DOHH2 (cell line): ENCODE measurements at regions not wholly inside any gene's neighbourhood (a gene's known extent, or its start where the extent isn't known, plus 50 kb on each side); places are given as distances from the start of the nearest gene placed in this dataset.

ENCODE experiments used
- H3F3A ChIP-seq: fragments of 200-600 bp; sonication (generic), shearing (Covaris generic); 2 replicates; pipeline ENCODE4 v1.6.0; 2016; ENCODE audit warnings: antibody characterized with exemption, mild to moderate bottlenecking; ENCODE audit not compliant: control insufficient read depth, insufficient read depth
- H3K27ac ChIP-seq: fragments of 200-600 bp; sonication (generic); 2 replicates; pipeline ENCODE4 v1.5.1; 2014; ENCODE audit warnings: low read depth, mild to moderate bottlenecking, low read length, moderate library complexity
- H3K27me3 ChIP-seq: fragments of 200-600 bp; sonication (generic); 2 replicates; pipeline ENCODE4 v1.6.1; 2014; ENCODE audit warnings: mild to moderate bottlenecking, low read length, mixed read lengths; ENCODE audit not compliant: control insufficient read depth
- H3K36me3 ChIP-seq: fragments of 200-600 bp; sonication (generic); 2 replicates; pipeline ENCODE4 v1.6.1; 2014; ENCODE audit warnings: mild to moderate bottlenecking, low read length, moderate library complexity, mixed read lengths; ENCODE audit not compliant: control insufficient read depth
- H3K4me1 ChIP-seq: fragments of 200-600 bp; sonication (generic); 2 replicates; pipeline ENCODE4 v1.6.1; 2014; ENCODE audit warnings: mild to moderate bottlenecking, low read length, mixed read lengths; ENCODE audit not compliant: control insufficient read depth
- H3K4me2 ChIP-seq: fragments of 200-600 bp; sonication (generic); 2 replicates; pipeline ENCODE4 v1.6.0; 2014; ENCODE audit warnings: mild to moderate bottlenecking, low read length, moderate library complexity
- H3K4me3 ChIP-seq: fragments of 200-600 bp; sonication (generic); 2 replicates; pipeline ENCODE4 v1.5.1; 2014; ENCODE audit warnings: mild to moderate bottlenecking, low read length, mixed read lengths
- H3K79me2 ChIP-seq: fragments of 200-600 bp; sonication (generic); 2 replicates; pipeline ENCODE4 v1.6.1; 2014; ENCODE audit warnings: mild to moderate bottlenecking, low read length, mixed read lengths; ENCODE audit not compliant: control insufficient read depth
- H3K9me2 ChIP-seq: fragments of 200-600 bp; sonication (generic); replicated peaks from 2 replicates; pipeline ENCODE4 v1.6.1; 2014; ENCODE audit warnings: mild to moderate bottlenecking, low read length, mixed read lengths; ENCODE audit not compliant: control insufficient read depth
- H3K9me3 ChIP-seq: fragments of 200-600 bp; sonication (generic); 2 replicates; pipeline ENCODE4 v1.6.1; 2014; ENCODE audit warnings: antibody characterized with exemption, low read length, mixed read lengths; ENCODE audit not compliant: control insufficient read depth, insufficient read depth
- H4K20me1 ChIP-seq: fragments of 200-600 bp; sonication (generic); 2 replicates; pipeline ENCODE4 v1.6.0; 2014; ENCODE audit warnings: low read depth, mild to moderate bottlenecking, antibody characterized with exemption, low read length, moderate library complexity; ENCODE audit not compliant: control insufficient read depth, insufficient read depth
- EZH2phosphoT487 ChIP-seq: fragments of 200-600 bp; sonication (generic); IDR thresholded peaks from 2 replicates; pipeline ENCODE4 v1.6.1; 2017; ENCODE audit warnings: borderline replicate concordance, mild to moderate bottlenecking, antibody characterized with exemption, low read length, moderate library complexity, mixed read lengths
- TF ChIP-seq, protein P1 (sequence below): fragments of 200-600 bp; sonication (generic); IDR thresholded peaks from one replicate; pipeline ENCODE4 v1.5.1; 2014; ENCODE audit warnings: antibody characterized with exemption, mild to moderate bottlenecking, low read depth, low read length; ENCODE audit not compliant: poor library complexity, severe bottlenecking

DNA sequence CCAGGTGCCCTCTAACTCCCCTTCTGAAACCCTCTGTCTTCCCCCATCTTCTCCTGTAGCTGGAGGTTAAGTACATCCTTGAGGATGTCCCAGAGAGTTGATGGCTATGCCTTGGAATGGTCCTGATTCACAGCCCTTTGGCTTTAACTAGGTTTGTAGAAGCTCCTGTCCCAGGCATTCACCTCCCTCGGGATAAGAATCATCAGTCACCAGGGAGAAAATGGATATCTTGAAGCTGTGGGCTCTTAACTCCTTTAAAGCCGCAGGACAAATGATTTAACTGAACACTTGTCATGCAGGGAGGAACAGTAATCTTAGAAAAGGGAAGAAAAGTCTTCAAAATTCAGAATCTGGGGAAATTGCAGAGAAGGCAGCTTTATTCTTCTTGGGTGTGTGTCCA lies 139.9 kb downstream of the PSAT1 start:
- no peak for TF ChIP-seq EZH2phosphoT487
- TF ChIP-seq, protein P1, sequence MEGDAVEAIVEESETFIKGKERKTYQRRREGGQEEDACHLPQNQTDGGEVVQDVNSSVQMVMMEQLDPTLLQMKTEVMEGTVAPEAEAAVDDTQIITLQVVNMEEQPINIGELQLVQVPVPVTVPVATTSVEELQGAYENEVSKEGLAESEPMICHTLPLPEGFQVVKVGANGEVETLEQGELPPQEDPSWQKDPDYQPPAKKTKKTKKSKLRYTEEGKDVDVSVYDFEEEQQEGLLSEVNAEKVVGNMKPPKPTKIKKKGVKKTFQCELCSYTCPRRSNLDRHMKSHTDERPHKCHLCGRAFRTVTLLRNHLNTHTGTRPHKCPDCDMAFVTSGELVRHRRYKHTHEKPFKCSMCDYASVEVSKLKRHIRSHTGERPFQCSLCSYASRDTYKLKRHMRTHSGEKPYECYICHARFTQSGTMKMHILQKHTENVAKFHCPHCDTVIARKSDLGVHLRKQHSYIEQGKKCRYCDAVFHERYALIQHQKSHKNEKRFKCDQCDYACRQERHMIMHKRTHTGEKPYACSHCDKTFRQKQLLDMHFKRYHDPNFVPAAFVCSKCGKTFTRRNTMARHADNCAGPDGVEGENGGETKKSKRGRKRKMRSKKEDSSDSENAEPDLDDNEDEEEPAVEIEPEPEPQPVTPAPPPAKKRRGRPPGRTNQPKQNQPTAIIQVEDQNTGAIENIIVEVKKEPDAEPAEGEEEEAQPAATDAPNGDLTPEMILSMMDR = no peak

DNA sequence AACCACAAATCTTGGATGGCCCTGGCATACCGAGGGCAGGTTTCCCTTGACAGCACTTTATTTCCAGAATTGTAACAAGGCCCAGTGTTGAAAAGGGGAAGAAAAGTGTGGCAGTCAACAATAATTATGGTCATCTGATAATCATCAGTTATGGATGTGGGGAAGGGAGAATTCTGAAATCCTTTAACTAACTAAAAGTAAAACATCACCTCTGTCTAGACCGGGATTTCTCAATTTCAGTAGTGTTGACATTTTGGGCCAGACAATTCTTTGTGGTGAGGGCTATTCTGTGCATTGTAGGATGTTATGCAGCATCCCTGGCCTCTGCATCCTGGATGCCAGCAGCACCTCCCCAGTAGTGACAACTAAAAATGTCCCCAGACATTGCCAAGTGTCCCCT lies 140.4 kb downstream of the PSAT1 start:
- peaks cover 3% of the 10 kb centered on the region; the same call in 1 of the 2 replicates for H3K27me3 ChIP-seq
- no peaks in the 10 kb centered on the region for H3K9me3 ChIP-seq
- H3K36me3 ChIP-seq = no peaks in the 10 kb centered on the region
- no peaks in the 10 kb centered on the region for H3K79me2 ChIP-seq
- H3K4me1 ChIP-seq = no peaks in the 10 kb centered on the region
- H3K9me2 ChIP-seq = no peaks in the 10 kb centered on the region
- no peak overlapping the region for H3K4me3 ChIP-seq
- H3F3A ChIP-seq = no peaks in the 10 kb centered on the region
- H3K4me2 ChIP-seq = no peak overlapping the region
- TF ChIP-seq EZH2phosphoT487 = no peak
- TF ChIP-seq, protein P1 = no peak
- H4K20me1 ChIP-seq = no peaks in the 10 kb centered on the region
- H3K27ac ChIP-seq = no peak overlapping the region

More for the DNA sequence above, 139.9 kb downstream of the PSAT1 start:
- no peak overlapping the region for H3K4me2 ChIP-seq
- H3K9me2 ChIP-seq = no peaks in the 10 kb centered on the region
- H3F3A ChIP-seq = no peaks in the 10 kb centered on the region
- H3K9me3 ChIP-seq = no peaks in the 10 kb centered on the region
- no peaks in the 10 kb centered on the region for H3K79me2 ChIP-seq
- no peak overlapping the region for H3K27ac ChIP-seq
- no peaks in the 10 kb centered on the region for H4K20me1 ChIP-seq
- no peaks in the 10 kb centered on the region for H3K4me1 ChIP-seq
- peaks cover 3% of the 10 kb centered on the region; the same call in 1 of the 2 replicates for H3K27me3 ChIP-seq
- H3K4me3 ChIP-seq = no peak overlapping the region
- H3K36me3 ChIP-seq = no peaks in the 10 kb centered on the region

DNA sequence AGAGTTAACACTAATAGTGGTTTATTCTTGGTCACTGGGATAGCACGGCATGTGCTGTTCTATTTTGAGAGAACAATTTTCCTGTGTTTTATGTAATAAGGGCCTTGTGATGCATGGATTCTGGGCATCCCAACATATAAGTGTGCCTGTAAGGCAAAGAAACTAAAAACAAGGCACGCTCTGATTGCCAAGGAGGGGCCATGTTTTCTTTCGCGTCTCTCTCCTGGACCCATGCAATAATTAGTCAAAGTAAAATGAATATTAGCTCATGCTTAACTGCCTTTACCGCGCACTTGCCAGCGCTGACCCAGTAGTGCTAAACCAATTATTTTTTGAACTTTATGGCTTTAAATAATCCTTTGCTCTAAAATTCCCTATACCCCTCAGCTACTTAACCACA lies 140.9 kb downstream of the PSAT1 start:
- Histone ChIP-seq H3K4me2 (no peak overlapping the region), H3K27ac (no peak overlapping the region), H3K9me3 (no peaks in the 10 kb centered on the region), H3K79me2 (no peaks in the 10 kb centered on the region), H3F3A (no peaks in the 10 kb centered on the region), H3K9me2 (no peaks in the 10 kb centered on the region), H3K27me3 (peaks cover 3% of the 10 kb centered on the region; the same call in 1 of the 2 replicates), H3K36me3 (no peaks in the 10 kb centered on the region), H3K4me1 (no peaks in the 10 kb centered on the region), H4K20me1 (no peaks in the 10 kb centered on the region), H3K4me3 (no peak overlapping the region)
- TF ChIP-seq, protein P1 = no peak
- TF ChIP-seq EZH2phosphoT487 = no peak

DNA sequence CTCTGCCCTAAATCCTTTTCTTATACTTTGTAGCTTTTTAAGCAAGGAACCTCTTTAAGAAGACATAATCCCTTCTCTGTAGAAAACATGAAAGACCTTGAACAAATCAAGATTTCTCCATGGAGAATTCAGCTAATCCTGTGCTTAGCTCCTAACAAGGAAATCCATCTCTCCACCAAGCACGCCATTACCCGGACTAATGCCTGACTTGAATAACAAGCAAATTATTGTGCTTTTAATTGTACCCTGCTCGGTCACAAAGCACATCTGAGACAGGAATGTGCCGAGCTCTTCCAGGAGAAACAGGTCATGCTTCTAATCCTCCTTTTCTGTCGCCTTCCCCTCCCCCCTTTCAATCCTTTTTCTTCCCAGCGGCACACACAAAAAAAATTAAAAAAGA lies 141.3 kb downstream of the PSAT1 start:
- Histone ChIP-seq H3K4me2 (no peak overlapping the region), H3K36me3 (no peaks in the 10 kb centered on the region), H3K79me2 (no peaks in the 10 kb centered on the region), H3K27ac (no peak overlapping the region), H3K9me3 (no peaks in the 10 kb centered on the region), H3K9me2 (no peaks in the 10 kb centered on the region), H3K4me3 (no peak overlapping the region), H3F3A (no peaks in the 10 kb centered on the region), H3K4me1 (no peaks in the 10 kb centered on the region), H3K27me3 (peaks cover 3% of the 10 kb centered on the region; the same call in 1 of the 2 replicates), H4K20me1 (no peaks in the 10 kb centered on the region)
- no peak for TF ChIP-seq EZH2phosphoT487
- TF ChIP-seq, protein P1 = no peak
